Erythroblast (primary cell): ENCODE measurements at regions not wholly inside any gene's neighbourhood (a gene's known extent, or its start where the extent isn't known, plus 50 kb on each side); places are given as distances from the start of the nearest gene placed in this dataset.

Source experiments
- GATA1 ChIP-seq: IDR thresholded peaks from 2 replicates; pipeline ENCODE4 v1.6.1; 2011; ENCODE audit warnings: low read depth, mild to moderate bottlenecking, control low read depth, low read length, moderate library complexity
- POLR2A ChIP-seq: IDR thresholded peaks from 2 replicates; pipeline ENCODE4 v1.6.1; 2011; ENCODE audit warnings: mild to moderate bottlenecking, low read length

DNA sequence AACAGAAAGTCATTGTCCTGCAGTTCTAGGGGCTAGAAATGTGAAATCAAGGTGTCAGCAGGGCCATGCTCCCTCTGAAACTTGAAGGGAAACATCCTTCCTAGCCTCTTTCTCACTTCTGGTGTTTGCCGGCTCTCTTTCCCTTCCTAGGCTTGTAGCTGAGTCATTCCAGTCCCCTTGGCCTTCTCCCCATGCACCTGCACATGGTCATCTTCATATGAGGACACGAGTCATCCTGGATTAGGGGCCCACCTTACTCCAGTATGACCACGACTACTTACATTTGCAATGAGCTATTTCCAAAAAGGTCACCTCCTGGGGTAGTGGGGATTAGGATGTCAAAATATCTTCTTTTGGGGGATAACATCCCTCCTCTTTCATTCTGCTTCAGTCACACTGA lies 168.5 kb upstream of the CXCR4 start:
- no peak for TF ChIP-seq POLR2A
- no peak for TF ChIP-seq GATA1
